KG1 (cell line): ENCODE measurements at regions not wholly inside any gene's neighbourhood (a gene's known extent, or its start where the extent isn't known, plus 50 kb on each side); places are given as distances from the start of the nearest gene placed in this dataset.

Source experiments
- DNase-seq: peaks from one replicate; lab custom pipeline; 2025; lab: John Stamatoyannopoulos, UW

- no peak for DNase-seq
Observed at GRCh38 chr2:6667326-6667725, 198.4 kb downstream of the CMPK2 start.

DNA sequence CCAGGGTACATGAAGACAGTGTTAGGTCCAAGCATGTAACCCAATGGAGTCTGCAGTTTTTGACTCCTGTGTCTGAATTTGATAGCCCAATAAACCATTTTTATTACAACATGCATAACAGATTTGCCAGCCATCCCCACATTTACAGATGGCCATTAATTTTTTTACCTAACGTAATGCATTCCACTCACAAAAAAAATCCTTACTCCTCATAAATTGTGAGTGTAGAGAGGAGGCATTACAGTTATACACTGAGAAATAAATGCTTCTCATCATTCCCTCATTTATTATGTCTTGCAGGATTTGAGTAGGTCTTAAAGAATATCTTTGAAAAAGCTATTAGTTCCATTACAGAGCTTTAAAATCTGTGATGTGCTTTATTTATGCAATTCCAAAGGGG lies 193.8 kb downstream of the CMPK2 start:
- no peak for DNase-seq

DNA sequence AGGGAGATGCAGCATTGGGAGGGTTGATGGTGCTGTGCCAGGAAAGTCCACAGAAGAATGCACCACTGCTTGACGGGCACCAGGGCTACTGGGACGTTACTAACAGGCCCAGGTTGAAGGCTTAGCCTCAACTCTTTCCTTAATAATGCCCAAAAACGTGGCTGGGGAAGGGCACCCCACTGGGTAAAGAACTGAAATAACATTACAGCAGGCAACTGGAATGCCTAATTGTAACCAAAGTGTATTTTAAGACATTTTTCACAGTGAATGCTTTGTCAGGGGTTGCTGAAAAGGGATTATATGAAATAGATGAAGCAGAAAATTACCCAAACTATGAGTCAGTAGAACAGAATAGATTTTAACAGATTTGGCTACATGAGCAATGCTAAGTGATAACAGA lies 191.3 kb downstream of the CMPK2 start:
- no peak for DNase-seq

GRCh38 chr2:6675791-6676190 lies 189.9 kb downstream of the CMPK2 start:
- no peak for DNase-seq

- DNase-seq: no peak
Observed at GRCh38 chr2:6676241-6676640, 189.5 kb downstream of the CMPK2 start.

DNA sequence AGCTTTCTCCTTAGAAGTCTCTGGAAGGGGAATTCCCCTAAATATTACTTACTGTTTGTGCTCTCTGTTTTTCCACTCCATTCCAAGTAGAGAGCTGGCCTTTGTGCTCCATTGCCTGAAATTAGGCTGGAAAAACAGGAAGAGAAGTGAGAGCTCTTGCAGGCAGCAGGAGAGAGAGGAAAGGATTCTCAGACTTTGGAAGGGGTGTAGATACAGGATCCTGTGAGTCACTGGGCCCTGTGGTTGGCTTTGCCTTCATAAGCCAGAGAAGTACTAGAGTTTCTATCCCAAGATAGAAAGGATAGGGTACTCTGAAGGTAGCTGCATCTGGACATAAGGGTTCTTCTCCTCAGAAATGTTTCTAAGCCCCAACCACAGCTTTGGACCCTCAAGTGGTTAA lies 188.9 kb downstream of the CMPK2 start:
- no peak for DNase-seq

DNA sequence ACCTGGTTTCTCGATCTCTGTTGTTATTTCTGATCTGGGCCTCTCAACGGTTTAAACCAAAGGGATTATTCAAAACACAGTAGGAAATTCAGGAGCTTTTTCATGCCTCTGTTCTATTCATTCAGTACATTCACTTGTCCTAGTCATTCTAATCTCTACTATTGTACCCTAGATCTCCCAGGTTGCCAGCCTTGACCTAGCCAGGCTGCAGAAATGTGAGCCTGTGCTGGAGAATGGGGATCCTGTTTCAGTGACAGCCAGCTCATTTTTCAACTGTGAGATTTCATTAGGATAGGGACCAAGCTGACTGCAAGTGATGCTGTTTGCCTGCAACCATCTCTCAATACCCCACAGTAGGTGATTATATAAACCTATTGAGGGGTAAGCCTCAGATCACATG lies 186.2 kb downstream of the CMPK2 start:
- DNase-seq: no peak

DNA sequence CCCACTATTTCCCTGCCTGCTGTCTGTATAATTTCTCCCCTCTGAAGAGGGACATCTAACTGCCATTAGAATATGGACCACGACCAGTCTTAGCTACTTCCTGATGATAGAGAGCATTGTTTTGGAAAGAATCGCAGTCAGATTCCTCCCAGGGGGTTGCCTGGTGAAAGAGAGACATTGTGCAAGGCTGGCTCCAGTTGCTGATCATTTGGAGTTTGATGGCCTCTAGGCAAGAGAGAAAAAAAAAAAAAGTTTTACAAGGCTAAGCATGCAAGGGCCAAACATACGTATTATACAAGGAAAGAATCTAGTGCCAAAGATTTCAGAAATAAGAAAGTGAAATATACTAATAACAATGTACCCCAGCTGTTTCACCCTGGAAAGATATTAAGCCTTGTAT lies 182.2 kb downstream of the CMPK2 start:
- no peak for DNase-seq

DNA sequence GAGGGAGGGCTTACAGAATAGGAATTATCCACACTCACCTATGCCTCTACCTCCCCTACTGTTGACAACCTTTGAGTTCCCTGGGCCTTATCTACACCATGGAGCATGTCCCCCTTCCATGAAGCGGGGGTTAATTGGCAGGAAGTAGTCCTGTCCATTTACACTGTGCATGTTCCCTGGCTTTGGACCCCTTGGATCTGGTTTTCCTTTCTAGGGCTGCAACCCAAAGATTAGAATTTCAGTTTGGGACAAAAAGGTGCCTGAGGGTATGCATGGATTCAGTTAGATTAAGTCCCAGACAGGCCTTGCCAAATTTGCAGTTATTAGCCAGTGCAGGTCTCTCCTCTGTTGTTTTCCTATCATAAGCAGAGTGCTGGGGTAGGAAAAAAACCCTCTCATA lies 180.3 kb downstream of the CMPK2 start:
- DNase-seq: no peak

- DNase-seq: no peak
Observed at GRCh38 chr2:6692056-6692455, 173.7 kb downstream of the CMPK2 start.

GRCh38 chr2:6692819-6693218 lies 172.9 kb downstream of the CMPK2 start:
- DNase-seq: no peak

GRCh38 chr2:6694555-6694954 lies 171.2 kb downstream of the CMPK2 start:
- DNase-seq: no peak

- DNase-seq: no peak
Observed at GRCh38 chr2:6700335-6700734, 165.4 kb downstream of the CMPK2 start.

- no peak for DNase-seq
Observed at GRCh38 chr2:6704077-6704476, 161.6 kb downstream of the CMPK2 start.

DNA sequence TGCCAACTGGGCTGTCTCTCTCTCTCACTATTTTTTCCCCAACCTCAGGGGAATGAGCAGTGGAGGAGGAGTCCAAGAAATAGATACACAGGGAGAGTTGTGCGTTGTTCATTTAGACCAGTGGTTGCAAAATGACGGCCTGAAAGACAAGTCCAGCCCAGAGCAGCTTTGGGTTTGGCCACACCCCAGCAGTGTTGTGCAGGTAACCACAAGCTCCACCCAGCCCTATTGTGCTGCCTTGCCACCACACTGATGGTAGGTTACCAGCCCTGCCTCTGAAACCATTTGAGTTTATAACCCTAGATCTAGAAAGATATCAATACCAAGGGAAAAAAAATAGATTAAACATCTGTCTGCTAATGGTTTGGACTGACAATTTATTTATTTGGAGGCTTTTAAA lies 144.3 kb downstream of the CMPK2 start:
- no peak for DNase-seq

GRCh38 chr2:6722574-6722973 lies 143.1 kb downstream of the CMPK2 start:
- DNase-seq: no peak

DNA sequence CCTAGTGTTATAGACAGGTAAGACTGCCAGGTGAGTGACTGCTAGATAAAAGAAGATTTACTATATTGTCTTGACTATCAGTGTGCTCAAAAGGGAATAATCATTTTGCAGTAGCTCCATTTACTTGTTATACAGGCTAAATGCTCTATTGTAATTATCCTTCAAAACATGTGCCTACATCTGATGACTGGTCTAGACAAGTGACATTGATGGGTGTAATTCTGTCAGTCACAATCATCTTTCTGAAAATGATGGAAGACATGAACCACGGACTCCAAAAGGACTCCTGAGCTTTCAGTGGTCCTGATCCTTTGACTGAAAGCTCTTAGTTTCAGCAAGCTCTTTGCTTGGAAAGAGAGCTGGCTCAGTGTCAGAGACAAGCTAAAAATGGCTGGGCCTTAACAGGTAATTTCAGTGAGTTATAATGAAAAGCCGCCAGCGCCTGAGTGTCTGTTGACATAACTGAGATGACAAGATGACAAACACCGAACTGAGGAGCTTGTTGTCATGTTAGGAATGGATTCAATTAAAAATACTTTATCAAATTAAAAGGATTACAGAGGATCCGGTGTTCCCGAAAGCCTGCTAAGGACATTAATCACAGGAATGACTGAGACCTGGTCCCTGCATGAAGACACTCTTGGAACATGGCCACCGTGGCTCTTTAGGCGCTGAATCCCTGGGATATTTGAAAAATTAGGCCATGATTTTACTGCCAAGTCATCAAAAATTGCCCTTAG lies 141.7 kb downstream of the CMPK2 start:
- no peak for DNase-seq

- no peak for DNase-seq
Observed at GRCh38 chr2:6724605-6725140, 141.0 kb downstream of the CMPK2 start.

DNA sequence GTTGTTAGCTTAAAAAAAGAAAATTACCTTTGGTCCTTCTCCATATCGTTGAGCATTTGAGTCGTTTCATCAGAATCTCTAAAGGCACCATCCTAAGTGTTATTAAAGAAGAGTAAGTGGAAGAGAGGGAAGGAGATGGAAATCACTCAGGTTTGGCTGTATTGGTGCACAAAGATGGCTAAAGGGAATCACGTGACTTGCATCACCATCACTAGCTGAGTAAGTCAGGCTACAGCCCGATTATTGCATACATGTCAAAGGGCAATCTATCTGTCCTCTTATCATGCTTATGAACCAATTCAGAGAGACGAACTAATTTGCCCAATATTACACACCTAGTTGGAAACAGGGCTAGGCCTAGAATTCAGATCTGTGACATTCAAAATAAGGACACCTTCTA lies 137.6 kb downstream of the CMPK2 start:
- no peak for DNase-seq

DNA sequence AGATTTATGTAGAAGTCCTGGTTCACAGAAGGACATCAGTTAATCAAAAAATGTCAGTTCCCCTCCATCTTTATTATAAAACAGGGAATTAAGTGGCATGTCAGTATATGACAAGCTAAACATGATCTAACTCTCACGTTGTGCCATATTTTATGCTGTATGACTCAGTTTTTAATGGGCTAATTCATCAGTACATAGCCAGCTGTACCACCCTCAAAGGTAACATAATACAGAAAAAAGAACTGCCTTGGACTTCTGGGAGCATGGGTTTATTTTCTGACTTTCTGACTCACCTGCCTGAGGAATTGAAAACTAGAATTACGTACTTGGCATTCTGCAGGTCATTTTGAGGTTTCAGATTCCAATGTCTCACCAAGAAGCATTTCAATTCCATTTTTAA lies 135.7 kb downstream of the CMPK2 start:
- DNase-seq: no peak

- no peak for DNase-seq
Observed at GRCh38 chr2:6730649-6731532, 134.8 kb downstream of the CMPK2 start.

- no peak for DNase-seq
Observed at GRCh38 chr2:6739547-6739946, 126.2 kb downstream of the CMPK2 start.

- no peak for DNase-seq
Observed at GRCh38 chr2:6741229-6741628, 124.5 kb downstream of the CMPK2 start.
